ENCODE measurements at regions not wholly inside any gene's neighbourhood (a gene's known extent, or its start where the extent isn't known, plus 50 kb on each side); places are given as distances from the start of the nearest gene placed in this dataset.

GRCh38 chr2:138942466-138942865, 162.3 kb upstream of the NXPH2 start:
- Histone ChIP-seq H3K27me3 (ENCODE audit: control insufficient read depth, extremely low read depth, insufficient read depth, low read length) (no peaks in the 10 kb centered on the region), H4K20me1 (ENCODE audit: control insufficient read depth, extremely low read depth, insufficient read depth, low read length) (no peaks in the 10 kb centered on the region), H3K36me3 (ENCODE audit: control insufficient read depth in 2 of 2, extremely low read depth in 1 of 2, insufficient read depth in 2 of 2, low read length in 2 of 2) (no peaks in the 10 kb centered on the region), H3K9ac (ENCODE audit: control insufficient read depth, extremely low read depth, insufficient read depth, low read length) (no peak overlapping the region), H3K9me1 (ENCODE audit: control insufficient read depth, extremely low read depth, insufficient read depth, low read length) (no peaks in the 10 kb centered on the region), H3K4me2 (ENCODE audit: control insufficient read depth, extremely low read depth, insufficient read depth, low read depth, low read length) (no peak overlapping the region), H3K79me2 (ENCODE audit: control insufficient read depth, insufficient read depth, low read length) (no peaks in the 10 kb centered on the region), H2AFZ (ENCODE audit: control insufficient read depth, low read length) (no peak overlapping the region), H3K9me3 (ENCODE audit: control insufficient read depth, low read depth, low read length) (peaks cover 2% of the 10 kb centered on the region), H3K4me3 (ENCODE audit: control insufficient read depth in 2 of 3, extremely low read depth in 1 of 3, insufficient read depth in 2 of 3, low read depth in 1 of 3, low read length in 3 of 3) (no peak overlapping the region), H3K4me1 (ENCODE audit: control insufficient read depth, extremely low read depth, insufficient read depth, low read length) (peaks cover 3% of the 10 kb centered on the region), H3K27ac (ENCODE audit: control insufficient read depth, insufficient read depth, low read length) (no peak overlapping the region)
- DNase-seq (ENCODE audit: low read depth, low spot score) (no peak), FAIRE-seq (no peak)
- dilution Hi-C loops (cut with MboI; ENCODE audit: extremely low pct_ligation_motif_present, low sequenced_read_pairs) = no loop called here
- TF ChIP-seq, protein P1, sequence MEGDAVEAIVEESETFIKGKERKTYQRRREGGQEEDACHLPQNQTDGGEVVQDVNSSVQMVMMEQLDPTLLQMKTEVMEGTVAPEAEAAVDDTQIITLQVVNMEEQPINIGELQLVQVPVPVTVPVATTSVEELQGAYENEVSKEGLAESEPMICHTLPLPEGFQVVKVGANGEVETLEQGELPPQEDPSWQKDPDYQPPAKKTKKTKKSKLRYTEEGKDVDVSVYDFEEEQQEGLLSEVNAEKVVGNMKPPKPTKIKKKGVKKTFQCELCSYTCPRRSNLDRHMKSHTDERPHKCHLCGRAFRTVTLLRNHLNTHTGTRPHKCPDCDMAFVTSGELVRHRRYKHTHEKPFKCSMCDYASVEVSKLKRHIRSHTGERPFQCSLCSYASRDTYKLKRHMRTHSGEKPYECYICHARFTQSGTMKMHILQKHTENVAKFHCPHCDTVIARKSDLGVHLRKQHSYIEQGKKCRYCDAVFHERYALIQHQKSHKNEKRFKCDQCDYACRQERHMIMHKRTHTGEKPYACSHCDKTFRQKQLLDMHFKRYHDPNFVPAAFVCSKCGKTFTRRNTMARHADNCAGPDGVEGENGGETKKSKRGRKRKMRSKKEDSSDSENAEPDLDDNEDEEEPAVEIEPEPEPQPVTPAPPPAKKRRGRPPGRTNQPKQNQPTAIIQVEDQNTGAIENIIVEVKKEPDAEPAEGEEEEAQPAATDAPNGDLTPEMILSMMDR (optimal IDR thresholded peaks at IDR 0.05 in 1 of 3, IDR thresholded peaks at IDR 0.05 in 1 of 3, conservative IDR thresholded peaks at IDR 0.05 in 1 of 3; ENCODE audit: extremely low read depth in 1 of 3, insufficient read depth in 2 of 3, low read length in 3 of 3) = no peak
- no peak for TF ChIP-seq EZH2 (IDR thresholded peaks at IDR 0.05; ENCODE audit: low read length)

DNA sequence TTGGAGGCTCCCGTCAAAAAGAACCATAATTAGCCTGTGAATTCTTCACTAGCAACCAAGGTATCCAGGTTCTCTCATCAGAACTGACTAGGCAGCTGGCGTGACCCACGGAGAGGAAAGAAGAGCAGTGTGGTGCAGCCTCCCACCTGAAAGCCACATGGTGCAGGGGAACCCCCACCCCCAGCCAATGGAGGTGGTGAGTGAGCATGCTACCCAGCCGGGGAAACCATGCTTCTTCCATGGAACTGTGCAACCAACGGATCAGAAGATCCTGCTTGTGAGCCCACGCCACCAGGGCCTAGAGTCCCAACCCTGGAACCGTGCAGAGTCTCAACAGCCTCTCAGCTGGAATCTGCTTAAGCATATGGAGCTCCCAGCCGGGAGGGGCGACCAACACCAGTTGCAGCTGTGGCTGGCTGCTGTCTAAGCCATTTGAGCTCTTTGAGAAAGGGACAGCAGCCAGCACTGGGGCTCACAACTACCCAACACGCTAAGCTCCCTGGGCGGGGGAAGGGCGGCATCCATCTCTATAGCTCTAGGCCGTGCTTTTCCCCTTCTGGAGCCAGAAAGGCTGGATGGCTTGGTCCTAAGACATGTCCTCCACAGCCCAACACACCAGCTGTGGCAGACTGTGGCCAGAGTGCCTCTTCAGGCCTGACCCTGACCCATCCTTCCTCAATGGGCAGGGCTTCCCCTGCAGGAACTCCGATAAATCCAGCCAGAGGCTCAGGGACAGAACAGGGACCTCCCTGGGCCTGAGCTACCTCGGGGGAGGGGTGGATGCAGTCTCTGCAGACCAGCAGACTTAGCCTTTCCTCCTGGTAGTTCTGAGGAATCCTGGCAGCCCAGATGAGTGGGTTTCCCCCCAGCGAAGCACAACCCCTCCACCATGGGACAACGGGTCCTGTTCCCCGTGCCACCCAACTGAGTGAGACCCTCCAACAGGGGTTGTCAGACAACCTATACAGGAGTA, 151.4 kb upstream of the NXPH2 start:
- dilution Hi-C loops (cut with MboI; ENCODE audit: extremely low pct_ligation_motif_present, low sequenced_read_pairs) = no loop called here
- H3K27ac ChIP-seq (ENCODE audit: control insufficient read depth, insufficient read depth, low read length) = no peak overlapping the region
- no peak overlapping the region for H3K9ac ChIP-seq (ENCODE audit: control insufficient read depth, extremely low read depth, insufficient read depth, low read length)
- no peak for DNase-seq (ENCODE audit: low read depth, low spot score)
- no peaks in the 10 kb centered on the region for H4K20me1 ChIP-seq (ENCODE audit: control insufficient read depth, extremely low read depth, insufficient read depth, low read length)
- H3K4me2 ChIP-seq (ENCODE audit: control insufficient read depth, extremely low read depth, insufficient read depth, low read depth, low read length) = no peak overlapping the region
- no peaks in the 10 kb centered on the region for H3K4me1 ChIP-seq (ENCODE audit: control insufficient read depth, extremely low read depth, insufficient read depth, low read length)
- no peak overlapping the region for H3K4me3 ChIP-seq (ENCODE audit: control insufficient read depth in 2 of 3, extremely low read depth in 1 of 3, insufficient read depth in 2 of 3, low read depth in 1 of 3, low read length in 3 of 3)
- no peaks in the 10 kb centered on the region for H3K9me1 ChIP-seq (ENCODE audit: control insufficient read depth, extremely low read depth, insufficient read depth, low read length)
- no peak for FAIRE-seq
- H3K36me3 ChIP-seq (ENCODE audit: control insufficient read depth in 2 of 2, extremely low read depth in 1 of 2, insufficient read depth in 2 of 2, low read length in 2 of 2) = no peaks in the 10 kb centered on the region
- H2AFZ ChIP-seq (ENCODE audit: control insufficient read depth, low read length) = no peak overlapping the region
- no peaks in the 10 kb centered on the region for H3K27me3 ChIP-seq (ENCODE audit: control insufficient read depth, extremely low read depth, insufficient read depth, low read length)
- TF ChIP-seq, protein P1 (optimal IDR thresholded peaks at IDR 0.05 in 1 of 3, IDR thresholded peaks at IDR 0.05 in 1 of 3, conservative IDR thresholded peaks at IDR 0.05 in 1 of 3; ENCODE audit: extremely low read depth in 1 of 3, insufficient read depth in 2 of 3, low read length in 3 of 3) = no peak
- TF ChIP-seq EZH2 (IDR thresholded peaks at IDR 0.05; ENCODE audit: low read length) = no peak
- H3K9me3 ChIP-seq (ENCODE audit: control insufficient read depth, low read depth, low read length) = no peaks in the 10 kb centered on the region
- no peaks in the 10 kb centered on the region for H3K79me2 ChIP-seq (ENCODE audit: control insufficient read depth, insufficient read depth, low read length)
